ENCODE measurements at regions not wholly inside any gene's neighbourhood (a gene's known extent, or its start where the extent isn't known, plus 50 kb on each side); places are given as distances from the start of the nearest gene placed in this dataset.

GRCh38 chr1:170864876-170865538 lies 70.3 kb upstream of the MROH9 start:
- no peak for DNase-seq

- no peak for DNase-seq
Observed at GRCh38 chr1:170866646-170867045, 68.7 kb upstream of the MROH9 start.

GRCh38 chr1:170871868-170872267 lies 63.5 kb upstream of the MROH9 start:
- DNase-seq: no peak

GRCh38 chr1:170872663-170873062 lies 62.7 kb upstream of the MROH9 start:
- DNase-seq: no peak

GRCh38 chr1:170874671-170875070 lies 60.7 kb upstream of the MROH9 start:
- no peak for DNase-seq

GRCh38 chr1:170881268-170882265 lies 53.8 kb upstream of the MROH9 start:
- no peak for DNase-seq
